ENCODE measurements at regions not wholly inside any gene's neighbourhood (a gene's known extent, or its start where the extent isn't known, plus 50 kb on each side); places are given as distances from the start of the nearest gene placed in this dataset.
A peak's percentile ranks its signal among the peaks of the same experiment; 100 is the strongest.

GRCh38 chr3:168622795-168623194 lies 527.1 kb upstream of the GOLIM4 start:
- in situ Hi-C loops (cut with MboI; ENCODE audit: low pct_unique_long_range_greater_than_20kb, low sequenced_read_pairs), result no loop called here
- no peak for DNase-seq

GRCh38 chr3:168620854-168621253 lies 525.1 kb upstream of the GOLIM4 start:
- in situ Hi-C loops (cut with MboI; ENCODE audit: low pct_unique_long_range_greater_than_20kb, low sequenced_read_pairs), result no loop called here

GRCh38 chr3:168618827-168619470 lies 523.2 kb upstream of the GOLIM4 start:
- DNase-seq, result no peak
- in situ Hi-C loops (cut with MboI; ENCODE audit: low pct_unique_long_range_greater_than_20kb, low sequenced_read_pairs), result no loop called here

More at GRCh38 chr3:168620854-168621253, 525.1 kb upstream of the GOLIM4 start:
- peak; percentile 49 for DNase-seq

GRCh38 chr3:168617658-168618057 lies 521.9 kb upstream of the GOLIM4 start:
- in situ Hi-C loops (cut with MboI; ENCODE audit: low pct_unique_long_range_greater_than_20kb, low sequenced_read_pairs), result no loop called here
- no peak for DNase-seq

- DNase-seq, result no peak
- in situ Hi-C loops (cut with MboI; ENCODE audit: low pct_unique_long_range_greater_than_20kb, low sequenced_read_pairs), result no loop called here
Observed at GRCh38 chr3:168616915-168617314, 521.2 kb upstream of the GOLIM4 start.

- DNase-seq, result no peak
- in situ Hi-C loops (cut with MboI; ENCODE audit: low pct_unique_long_range_greater_than_20kb, low sequenced_read_pairs), result no loop called here
Observed at GRCh38 chr3:168615493-168616020, 519.8 kb upstream of the GOLIM4 start.

GRCh38 chr3:168613151-168613550 lies 517.4 kb upstream of the GOLIM4 start:
- no peak for DNase-seq
- in situ Hi-C loops (cut with MboI; ENCODE audit: low pct_unique_long_range_greater_than_20kb, low sequenced_read_pairs), result no loop called here

GRCh38 chr3:168612671-168613070 lies 516.9 kb upstream of the GOLIM4 start:
- in situ Hi-C loops (cut with MboI; ENCODE audit: low pct_unique_long_range_greater_than_20kb, low sequenced_read_pairs), result no loop called here
- no peak for DNase-seq

GRCh38 chr3:168611826-168612225 lies 516.1 kb upstream of the GOLIM4 start:
- in situ Hi-C loops (cut with MboI; ENCODE audit: low pct_unique_long_range_greater_than_20kb, low sequenced_read_pairs), result no loop called here
- DNase-seq, result no peak

- no peak for DNase-seq
- in situ Hi-C loops (cut with MboI; ENCODE audit: low pct_unique_long_range_greater_than_20kb, low sequenced_read_pairs), result no loop called here
Observed at GRCh38 chr3:168608926-168609325, 513.2 kb upstream of the GOLIM4 start.

- in situ Hi-C loops (cut with MboI; ENCODE audit: low pct_unique_long_range_greater_than_20kb, low sequenced_read_pairs), result no loop called here
- no peak for DNase-seq
Observed at GRCh38 chr3:168604767-168605166, 509.0 kb upstream of the GOLIM4 start.

- no peak for DNase-seq
- in situ Hi-C loops (cut with MboI; ENCODE audit: low pct_unique_long_range_greater_than_20kb, low sequenced_read_pairs), result no loop called here
Observed at GRCh38 chr3:168598250-168598649, 502.5 kb upstream of the GOLIM4 start.

- no peak for DNase-seq
- in situ Hi-C loops (cut with MboI; ENCODE audit: low pct_unique_long_range_greater_than_20kb, low sequenced_read_pairs), result no loop called here
Observed at GRCh38 chr3:168596175-168596823, 500.6 kb upstream of the GOLIM4 start.

GRCh38 chr3:168591587-168591986 lies 495.9 kb upstream of the GOLIM4 start:
- DNase-seq, result no peak
- in situ Hi-C loops (cut with MboI; ENCODE audit: low pct_unique_long_range_greater_than_20kb, low sequenced_read_pairs), result no loop called here

- DNase-seq, result no peak
- in situ Hi-C loops (cut with MboI; ENCODE audit: low pct_unique_long_range_greater_than_20kb, low sequenced_read_pairs), result no loop called here
Observed at GRCh38 chr3:168589376-168589775, 493.7 kb upstream of the GOLIM4 start.

- no peak for DNase-seq
- in situ Hi-C loops (cut with MboI; ENCODE audit: low pct_unique_long_range_greater_than_20kb, low sequenced_read_pairs), result no loop called here
Observed at GRCh38 chr3:168585544-168585943, 489.8 kb upstream of the GOLIM4 start.

GRCh38 chr3:168583977-168584376 lies 488.3 kb upstream of the GOLIM4 start:
- no peak for DNase-seq
- in situ Hi-C loops (cut with MboI; ENCODE audit: low pct_unique_long_range_greater_than_20kb, low sequenced_read_pairs), result no loop called here

GRCh38 chr3:168582503-168582902 lies 486.8 kb upstream of the GOLIM4 start:
- no peak for DNase-seq
- in situ Hi-C loops (cut with MboI; ENCODE audit: low pct_unique_long_range_greater_than_20kb, low sequenced_read_pairs), result no loop called here

- in situ Hi-C loops (cut with MboI; ENCODE audit: low pct_unique_long_range_greater_than_20kb, low sequenced_read_pairs), result no loop called here
Observed at GRCh38 chr3:168581771-168582225, 486.1 kb upstream of the GOLIM4 start.

GRCh38 chr3:168579010-168579409 lies 483.3 kb upstream of the GOLIM4 start:
- no peak for DNase-seq
- in situ Hi-C loops (cut with MboI; ENCODE audit: low pct_unique_long_range_greater_than_20kb, low sequenced_read_pairs), result no loop called here

More at GRCh38 chr3:168581771-168582225, 486.1 kb upstream of the GOLIM4 start:
- DNase-seq, result no peak

GRCh38 chr3:168575750-168576149 lies 480.0 kb upstream of the GOLIM4 start:
- no peak for DNase-seq
- in situ Hi-C loops (cut with MboI; ENCODE audit: low pct_unique_long_range_greater_than_20kb, low sequenced_read_pairs), result no loop called here
